ENCODE measurements at regions not wholly inside any gene's neighbourhood (a gene's known extent, or its start where the extent isn't known, plus 50 kb on each side); places are given as distances from the start of the nearest gene placed in this dataset.

GRCh38 chr1:105585791-105586190, 1470.7 kb upstream of the PRMT6 start:
- TF ChIP-seq CTCF (IDR thresholded peaks at IDR 0.05) (no peak), POLR2A (IDR thresholded peaks at IDR 0.05) (no peak), EP300 (IDR thresholded peaks at IDR 0.05) (no peak)
